Mesenteric fat pad (tissue), 1 donor: ENCODE measurements at regions not wholly inside any gene's neighbourhood (a gene's known extent, or its start where the extent isn't known, plus 50 kb on each side); places are given as distances from the start of the nearest gene placed in this dataset.
"Not testable (repeated sequence)": the region's sequence is repeated elsewhere in the genome, so short reads cannot be mapped to it uniquely, and the experiment has no call there.

Experiments
- DNase-seq: peaks from one replicate; pipeline ENCODE4 v3.0.0-alpha.2; 2020; ENCODE audit warnings: low spot score
- donor health status: DM: yes; HTN: yes; CAD: no.

GRCh38 chr2:53493210-53493609 lies 274.4 kb upstream of the CHAC2 start:
- no peak for DNase-seq

- no peak for DNase-seq
Observed at GRCh38 chr2:53490659-53491058, 276.9 kb upstream of the CHAC2 start.

GRCh38 chr2:53486185-53486899 lies 281.3 kb upstream of the CHAC2 start:
- DNase-seq, result not testable (repeated sequence)

GRCh38 chr2:53485021-53485728 lies 282.4 kb upstream of the CHAC2 start:
- no peak for DNase-seq

GRCh38 chr2:53484531-53484930 lies 283.1 kb upstream of the CHAC2 start:
- no peak for DNase-seq

- no peak for DNase-seq
Observed at GRCh38 chr2:53477517-53477916, 290.1 kb upstream of the CHAC2 start.

GRCh38 chr2:53476834-53477233 lies 290.8 kb upstream of the CHAC2 start:
- no peak for DNase-seq

GRCh38 chr2:53475766-53476165 lies 291.8 kb upstream of the CHAC2 start:
- no peak for DNase-seq

- DNase-seq, result no peak
Observed at GRCh38 chr2:53475321-53475720, 292.3 kb upstream of the CHAC2 start.

GRCh38 chr2:53474914-53475313 lies 292.7 kb upstream of the CHAC2 start:
- no peak for DNase-seq

- no peak for DNase-seq
Observed at GRCh38 chr2:53473775-53474311, 293.8 kb upstream of the CHAC2 start.

- DNase-seq, result no peak
Observed at GRCh38 chr2:53473236-53473635, 294.4 kb upstream of the CHAC2 start.

- no peak for DNase-seq
Observed at GRCh38 chr2:53467467-53468180, 300.0 kb upstream of the CHAC2 start.

GRCh38 chr2:53463806-53464726 lies 303.5 kb upstream of the CHAC2 start:
- DNase-seq, result no peak

GRCh38 chr2:53460937-53461336 lies 306.7 kb upstream of the CHAC2 start:
- no peak for DNase-seq

GRCh38 chr2:53460347-53460746 lies 307.3 kb upstream of the CHAC2 start:
- DNase-seq, result no peak

GRCh38 chr2:53455094-53455493 lies 312.5 kb upstream of the CHAC2 start:
- no peak for DNase-seq

GRCh38 chr2:53452957-53453748 lies 314.5 kb upstream of the CHAC2 start:
- no peak for DNase-seq

- DNase-seq, result no peak
Observed at GRCh38 chr2:53452400-53452799, 315.2 kb upstream of the CHAC2 start.

GRCh38 chr2:53450923-53451322 lies 316.7 kb upstream of the CHAC2 start:
- DNase-seq, result no peak
